Middle frontal gyrus (tissue), 1 donor: ENCODE measurements at regions not wholly inside any gene's neighbourhood (a gene's known extent, or its start where the extent isn't known, plus 50 kb on each side); places are given as distances from the start of the nearest gene placed in this dataset.

Experiments used
- DNase-seq: peaks from one replicate; pipeline ENCODE4 v3.0.0-alpha.2; 2015; ENCODE audit warnings: low spot score; ENCODE audit errors: extremely low spot score

GRCh38 chr18:42184685-42185477, 229.8 kb downstream of the PIK3C3 start:
- DNase-seq = no peak

- no peak for DNase-seq
Measured at GRCh38 chr18:42185486-42185885, 230.5 kb downstream of the PIK3C3 start.

GRCh38 chr18:42187611-42188380, 232.8 kb downstream of the PIK3C3 start:
- DNase-seq = no peak

- DNase-seq = no peak
Measured at GRCh38 chr18:42190643-42191042, 235.6 kb downstream of the PIK3C3 start.

GRCh38 chr18:42192251-42193248, 237.5 kb downstream of the PIK3C3 start:
- DNase-seq = no peak

- DNase-seq = no peak
Measured at GRCh38 chr18:42196651-42197050, 241.6 kb downstream of the PIK3C3 start.

- DNase-seq = no peak
Measured at GRCh38 chr18:42201137-42201536, 246.1 kb downstream of the PIK3C3 start.

- DNase-seq = no peak
Measured at GRCh38 chr18:42211201-42211600, 256.2 kb downstream of the PIK3C3 start.

GRCh38 chr18:42222557-42222956, 267.5 kb downstream of the PIK3C3 start:
- no peak for DNase-seq

GRCh38 chr18:42228581-42228980, 273.5 kb downstream of the PIK3C3 start:
- DNase-seq = no peak

GRCh38 chr18:42229211-42230210, 274.5 kb downstream of the PIK3C3 start:
- DNase-seq = no peak

GRCh38 chr18:42230636-42231035, 275.6 kb downstream of the PIK3C3 start:
- no peak for DNase-seq

- no peak for DNase-seq
Measured at GRCh38 chr18:42231284-42231683, 276.2 kb downstream of the PIK3C3 start.

- DNase-seq = no peak
Measured at GRCh38 chr18:42231796-42232195, 276.8 kb downstream of the PIK3C3 start.

GRCh38 chr18:42233908-42234307, 278.9 kb downstream of the PIK3C3 start:
- no peak for DNase-seq

GRCh38 chr18:42242758-42243157, 287.7 kb downstream of the PIK3C3 start:
- DNase-seq = no peak

GRCh38 chr18:42245137-42245536, 290.1 kb downstream of the PIK3C3 start:
- no peak for DNase-seq

GRCh38 chr18:42255908-42256765, 301.1 kb downstream of the PIK3C3 start:
- DNase-seq = no peak

GRCh38 chr18:42258301-42258965, 303.4 kb downstream of the PIK3C3 start:
- no peak for DNase-seq
